ENCODE measurements at regions not wholly inside any gene's neighbourhood (a gene's known extent, or its start where the extent isn't known, plus 50 kb on each side); places are given as distances from the start of the nearest gene placed in this dataset.

GRCh38 chr3:153245661-153246060 lies 83.6 kb downstream of the RAP2B start:
- TF ChIP-seq CTCF (IDR thresholded peaks at IDR 0.05) (no peak), REST (IDR thresholded peaks at IDR 0.05; ENCODE audit: insufficient read depth in 1 of 2, low read depth in 2 of 2, low read length in 1 of 2) (no peak)

Measured in Panc1 (cell line).